HEK293 (cell line): ENCODE measurements at regions not wholly inside any gene's neighbourhood (a gene's known extent, or its start where the extent isn't known, plus 50 kb on each side); places are given as distances from the start of the nearest gene placed in this dataset.

Experiments
- CTCF ChIA-PET: fragments of 350-600 bp; formaldehyde crosslinking; extraction: SDS; loops from one replicate; lab custom pipeline; 2021; ENCODE audit warnings: antibody characterized with exemption; lab: Yijun Ruan, JAX
- POLR2A ChIA-PET: fragments of 300-600 bp; formaldehyde crosslinking; extraction: SDS; loops from one replicate; lab custom pipeline; 2020; ENCODE audit warnings: antibody characterized with exemption, inconsistent platforms; lab: Yijun Ruan, JAX
- H3K27ac ChIP-seq: fragments of 200-500 bp; sonication (Bioruptor generic); 2 replicates; pipeline ENCODE4 v1.5.1; 2014; ENCODE audit warnings: low read depth, low read length, control low read depth, inconsistent platforms; ENCODE audit errors: extremely low read depth
- H3K36me3 ChIP-seq, 2 experiments: fragments of 200-500 bp in 1 of 2; sonication (Bioruptor generic) in 1 of 2; 1 replicate in 1 of 2; 2 replicates in 1 of 2; pipeline ENCODE4 v1.5.1; 2014 to 2017; ENCODE audit warnings: inconsistent platforms in 2 of 2, low read length in 2 of 2; ENCODE audit not compliant: control insufficient read depth in 2 of 2, insufficient read depth in 1 of 2
- H3K4me1 ChIP-seq: fragments of 200-500 bp; sonication (Bioruptor generic); 2 replicates; pipeline ENCODE4 v1.5.1; 2014; ENCODE audit warnings: mild to moderate bottlenecking, low read length, inconsistent platforms; ENCODE audit not compliant: control insufficient read depth, insufficient read depth
- H3K4me3 ChIP-seq: 2 replicates; pipeline ENCODE4 v1.5.1; 2011; ENCODE audit warnings: low read depth, mild to moderate bottlenecking, control low read depth, low read length, moderate library complexity
- H3K9me3 ChIP-seq: fragments of 200-500 bp; sonication (Bioruptor generic); 2 replicates; pipeline ENCODE4 v1.5.1; 2014; ENCODE audit warnings: low read depth, low read length, inconsistent platforms; ENCODE audit not compliant: control insufficient read depth, insufficient read depth
- GFI1B ChIP-seq: fragments of 450-650 bp; formaldehyde crosslinking; IDR thresholded peaks from 2 replicates; pipeline ENCODE4 v1.5.1; 2016; ENCODE audit warnings: missing biosample characterization, missing genetic modification characterization
- GLI4 ChIP-seq: fragments of 450-650 bp; formaldehyde crosslinking; IDR thresholded peaks from 2 replicates; pipeline ENCODE4 v1.5.1; 2016; ENCODE audit warnings: missing biosample characterization, missing genetic modification characterization
- HOXA7 ChIP-seq: sonication (generic); formaldehyde crosslinking; IDR thresholded peaks from 2 replicates; pipeline ENCODE4 v1.8.1; 2022; ENCODE audit warnings: missing genetic modification reagents, borderline replicate concordance
- HOXC10 ChIP-seq: sonication (generic); formaldehyde crosslinking; IDR thresholded peaks from 2 replicates; pipeline ENCODE4 v1.8.1; 2023; ENCODE audit warnings: mild to moderate bottlenecking, missing genetic modification reagents
- KLF1 ChIP-seq: fragments of 450-650 bp; formaldehyde crosslinking; IDR thresholded peaks from 2 replicates; pipeline ENCODE4 v1.5.1; 2016; ENCODE audit warnings: missing biosample characterization, missing genetic modification characterization
- KLF16 ChIP-seq: fragments of 450-650 bp; formaldehyde crosslinking; IDR thresholded peaks from 2 replicates; pipeline ENCODE4 v1.5.1; 2017; ENCODE audit warnings: missing biosample characterization, missing genetic modification characterization
- SETDB1 ChIP-seq: IDR thresholded peaks from one replicate; pipeline ENCODE4 v1.6.1; 2017; ENCODE audit warnings: mild to moderate bottlenecking, low read length, moderate library complexity, mixed read lengths; ENCODE audit not compliant: insufficient read length
- SP2 ChIP-seq: fragments of 450-650 bp; formaldehyde crosslinking; IDR thresholded peaks from 2 replicates; pipeline ENCODE4 v1.5.1; 2016; ENCODE audit warnings: missing biosample characterization, missing genetic modification characterization
- SP7 ChIP-seq: fragments of 450-650 bp; formaldehyde crosslinking; IDR thresholded peaks from 2 replicates; pipeline ENCODE4 v1.5.1; 2016; ENCODE audit warnings: missing biosample characterization, missing genetic modification characterization
- TCF7L2 ChIP-seq: IDR thresholded peaks from 2 replicates; pipeline ENCODE4 v1.6.1; 2011; ENCODE audit warnings: low read depth, mild to moderate bottlenecking, inconsistent platforms, low read length, moderate library complexity, borderline replicate concordance
- WT1 ChIP-seq: fragments of 450-650 bp; formaldehyde crosslinking; IDR thresholded peaks from 2 replicates; pipeline ENCODE4 v1.5.1; 2016; ENCODE audit warnings: missing biosample characterization, missing genetic modification characterization
- ZFHX2 ChIP-seq: fragments of 450-650 bp; formaldehyde crosslinking; conservative IDR thresholded peaks from 2 replicates; pipeline ENCODE4 v1.5.1; 2016; ENCODE audit warnings: missing biosample characterization, missing genetic modification characterization
- ZFP3 ChIP-seq: fragments of 450-650 bp; formaldehyde crosslinking; IDR thresholded peaks from 2 replicates; pipeline ENCODE4 v1.5.1; 2016; ENCODE audit warnings: low read depth, missing biosample characterization, missing genetic modification characterization
- ZNF112 ChIP-seq: fragments of 450-650 bp; formaldehyde crosslinking; IDR thresholded peaks from 2 replicates; pipeline ENCODE4 v1.5.0; 2017; ENCODE audit warnings: missing biosample characterization, missing genetic modification characterization
- ZNF114 ChIP-seq: fragments of 450-650 bp; formaldehyde crosslinking; IDR thresholded peaks from 2 replicates; pipeline ENCODE4 v1.5.0; 2017; ENCODE audit warnings: missing biosample characterization, missing genetic modification characterization
- ZNF302 ChIP-seq: fragments of 450-650 bp; formaldehyde crosslinking; IDR thresholded peaks from 2 replicates; pipeline ENCODE4 v1.5.1; 2016; ENCODE audit warnings: missing biosample characterization, missing genetic modification characterization, low read depth
- ZNF335 ChIP-seq: fragments of 450-650 bp; formaldehyde crosslinking; conservative IDR thresholded peaks from 2 replicates; pipeline ENCODE4 v1.5.1; 2016; ENCODE audit warnings: missing biosample characterization, missing genetic modification characterization
- ZNF354C ChIP-seq: fragments of 450-650 bp; formaldehyde crosslinking; IDR thresholded peaks from 2 replicates; pipeline ENCODE4 v1.5.1; 2016; ENCODE audit warnings: missing biosample characterization, missing genetic modification characterization, low read depth, borderline replicate concordance
- ZNF521 ChIP-seq: fragments of 450-650 bp; formaldehyde crosslinking; IDR thresholded peaks from 2 replicates; pipeline ENCODE4 v1.5.1; 2017; ENCODE audit warnings: missing biosample characterization, mild to moderate bottlenecking, missing genetic modification characterization
- ZNF549 ChIP-seq: fragments of 450-650 bp; IDR thresholded peaks from 2 replicates; pipeline ENCODE4 v1.5.1; 2018; ENCODE audit warnings: missing biosample characterization, missing genetic modification characterization, mild to moderate bottlenecking, inconsistent platforms, moderate library complexity
- ZNF623 ChIP-seq: fragments of 450-650 bp; formaldehyde crosslinking; IDR thresholded peaks from 2 replicates; pipeline ENCODE4 v1.5.1; 2016; ENCODE audit warnings: missing biosample characterization, missing genetic modification characterization
- ZNF654 ChIP-seq: fragments of 450-650 bp; formaldehyde crosslinking; IDR thresholded peaks from 2 replicates; pipeline ENCODE4 v1.5.1; 2016; ENCODE audit warnings: low read depth, missing biosample characterization, missing genetic modification characterization
- ZNF677 ChIP-seq: fragments of 450-650 bp; IDR thresholded peaks from 2 replicates; pipeline ENCODE4 v1.5.0; 2018; ENCODE audit warnings: missing biosample characterization, mild to moderate bottlenecking, missing genetic modification characterization, moderate library complexity
- ZNF830 ChIP-seq: fragments of 450-650 bp; IDR thresholded peaks from 2 replicates; pipeline ENCODE4 v1.5.0; 2018; ENCODE audit warnings: missing biosample characterization, missing genetic modification characterization, low read depth, mild to moderate bottlenecking, moderate library complexity
- ZNF837 ChIP-seq: fragments of 450-650 bp; formaldehyde crosslinking; IDR thresholded peaks from 2 replicates; pipeline ENCODE4 v1.5.1; 2016; ENCODE audit warnings: missing biosample characterization, missing genetic modification characterization
- TF ChIP-seq, protein P1 (sequence below): fragments of 450-650 bp; formaldehyde crosslinking; IDR thresholded peaks from 2 replicates; pipeline ENCODE4 v1.5.1; 2016; ENCODE audit warnings: missing biosample characterization, missing genetic modification characterization, low read depth
- TF ChIP-seq, protein P2 (sequence below): fragments of 450-650 bp; formaldehyde crosslinking; IDR thresholded peaks from 2 replicates; pipeline ENCODE4 v1.5.1; 2016; ENCODE audit warnings: missing biosample characterization, missing genetic modification characterization, low read depth
- TF ChIP-seq, protein P3 (sequence below): IDR thresholded peaks from 2 replicates; pipeline ENCODE4 v1.6.1; 2011; ENCODE audit warnings: mild to moderate bottlenecking, low read depth, low read length, borderline replicate concordance
- TF ChIP-seq, protein P4 (sequence below): fragments of 450-650 bp; formaldehyde crosslinking; IDR thresholded peaks from 2 replicates; pipeline ENCODE4 v1.5.1; 2017; ENCODE audit warnings: missing biosample characterization, missing genetic modification characterization
- TF ChIP-seq, protein P5 (sequence below): fragments of 450-650 bp; formaldehyde crosslinking; IDR thresholded peaks from 2 replicates; pipeline ENCODE4 v1.5.1; 2017; ENCODE audit warnings: missing biosample characterization, missing genetic modification characterization

DNA sequence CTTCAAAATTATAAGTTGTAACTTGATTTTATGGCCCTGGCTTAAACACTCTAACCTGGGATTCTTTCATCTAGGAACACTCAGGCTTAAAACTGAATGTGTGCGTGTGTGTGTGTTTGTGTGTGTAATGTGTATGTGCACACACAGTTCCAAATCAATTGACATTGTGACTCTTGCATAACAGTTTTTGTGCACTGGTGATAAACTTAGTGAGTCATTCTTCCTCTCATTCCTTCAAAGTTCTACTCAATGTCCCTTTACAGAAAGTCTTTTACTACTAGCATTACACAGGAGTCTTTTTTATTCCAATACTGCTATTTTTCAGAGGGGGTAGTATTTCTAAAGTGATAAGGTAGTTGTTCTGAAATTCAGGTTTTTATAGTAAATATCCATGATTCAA lies 943.6 kb downstream of the KCNT2 start:
- H3K36me3 ChIP-seq = no peaks in the 10 kb centered on the region
- no peaks in the 10 kb centered on the region for H3K4me1 ChIP-seq
- CTCF ChIA-PET = no interaction called here
- no peak overlapping the region for H3K27ac ChIP-seq
- H3K4me3 ChIP-seq = no peak overlapping the region
- TF ChIP-seq SETDB1 (no peak), ZNF654 (no peak), ZNF112 (tag by site-specific recombination) (no peak), ZNF677 (tag by site-specific recombination) (no peak), ZNF302 (no peak), KLF1 (tag by site-specific recombination) (no peak), WT1 (tag by site-specific recombination) (no peak), ZNF335 (tag by site-specific recombination) (no peak), HOXA7 (CRISPR knock-in tag) (no peak), ZFP3 (no peak), ZNF521 (tag by site-specific recombination) (no peak), SP2 (tag by site-specific recombination) (no peak), HOXC10 (no peak), ZNF623 (tag by site-specific recombination) (no peak)
- TF ChIP-seq, protein P1, sequence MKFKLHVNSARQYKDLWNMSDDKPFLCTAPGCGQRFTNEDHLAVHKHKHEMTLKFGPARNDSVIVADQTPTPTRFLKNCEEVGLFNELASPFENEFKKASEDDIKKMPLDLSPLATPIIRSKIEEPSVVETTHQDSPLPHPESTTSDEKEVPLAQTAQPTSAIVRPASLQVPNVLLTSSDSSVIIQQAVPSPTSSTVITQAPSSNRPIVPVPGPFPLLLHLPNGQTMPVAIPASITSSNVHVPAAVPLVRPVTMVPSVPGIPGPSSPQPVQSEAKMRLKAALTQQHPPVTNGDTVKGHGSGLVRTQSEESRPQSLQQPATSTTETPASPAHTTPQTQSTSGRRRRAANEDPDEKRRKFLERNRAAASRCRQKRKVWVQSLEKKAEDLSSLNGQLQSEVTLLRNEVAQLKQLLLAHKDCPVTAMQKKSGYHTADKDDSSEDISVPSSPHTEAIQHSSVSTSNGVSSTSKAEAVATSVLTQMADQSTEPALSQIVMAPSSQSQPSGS (tag by site-specific recombination) = no peak
- TF ChIP-seq, protein P2, sequence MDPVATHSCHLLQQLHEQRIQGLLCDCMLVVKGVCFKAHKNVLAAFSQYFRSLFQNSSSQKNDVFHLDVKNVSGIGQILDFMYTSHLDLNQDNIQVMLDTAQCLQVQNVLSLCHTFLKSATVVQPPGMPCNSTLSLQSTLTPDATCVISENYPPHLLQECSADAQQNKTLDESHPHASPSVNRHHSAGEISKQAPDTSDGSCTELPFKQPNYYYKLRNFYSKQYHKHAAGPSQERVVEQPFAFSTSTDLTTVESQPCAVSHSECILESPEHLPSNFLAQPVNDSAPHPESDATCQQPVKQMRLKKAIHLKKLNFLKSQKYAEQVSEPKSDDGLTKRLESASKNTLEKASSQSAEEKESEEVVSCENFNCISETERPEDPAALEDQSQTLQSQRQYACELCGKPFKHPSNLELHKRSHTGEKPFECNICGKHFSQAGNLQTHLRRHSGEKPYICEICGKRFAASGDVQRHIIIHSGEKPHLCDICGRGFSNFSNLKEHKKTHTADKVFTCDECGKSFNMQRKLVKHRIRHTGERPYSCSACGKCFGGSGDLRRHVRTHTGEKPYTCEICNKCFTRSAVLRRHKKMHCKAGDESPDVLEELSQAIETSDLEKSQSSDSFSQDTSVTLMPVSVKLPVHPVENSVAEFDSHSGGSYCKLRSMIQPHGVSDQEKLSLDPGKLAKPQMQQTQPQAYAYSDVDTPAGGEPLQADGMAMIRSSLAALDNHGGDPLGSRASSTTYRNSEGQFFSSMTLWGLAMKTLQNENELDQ (tag by site-specific recombination) = no peak
- TF ChIP-seq, protein P3, sequence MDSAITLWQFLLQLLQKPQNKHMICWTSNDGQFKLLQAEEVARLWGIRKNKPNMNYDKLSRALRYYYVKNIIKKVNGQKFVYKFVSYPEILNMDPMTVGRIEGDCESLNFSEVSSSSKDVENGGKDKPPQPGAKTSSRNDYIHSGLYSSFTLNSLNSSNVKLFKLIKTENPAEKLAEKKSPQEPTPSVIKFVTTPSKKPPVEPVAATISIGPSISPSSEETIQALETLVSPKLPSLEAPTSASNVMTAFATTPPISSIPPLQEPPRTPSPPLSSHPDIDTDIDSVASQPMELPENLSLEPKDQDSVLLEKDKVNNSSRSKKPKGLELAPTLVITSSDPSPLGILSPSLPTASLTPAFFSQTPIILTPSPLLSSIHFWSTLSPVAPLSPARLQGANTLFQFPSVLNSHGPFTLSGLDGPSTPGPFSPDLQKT = no peak
- TF ChIP-seq, protein P4, sequence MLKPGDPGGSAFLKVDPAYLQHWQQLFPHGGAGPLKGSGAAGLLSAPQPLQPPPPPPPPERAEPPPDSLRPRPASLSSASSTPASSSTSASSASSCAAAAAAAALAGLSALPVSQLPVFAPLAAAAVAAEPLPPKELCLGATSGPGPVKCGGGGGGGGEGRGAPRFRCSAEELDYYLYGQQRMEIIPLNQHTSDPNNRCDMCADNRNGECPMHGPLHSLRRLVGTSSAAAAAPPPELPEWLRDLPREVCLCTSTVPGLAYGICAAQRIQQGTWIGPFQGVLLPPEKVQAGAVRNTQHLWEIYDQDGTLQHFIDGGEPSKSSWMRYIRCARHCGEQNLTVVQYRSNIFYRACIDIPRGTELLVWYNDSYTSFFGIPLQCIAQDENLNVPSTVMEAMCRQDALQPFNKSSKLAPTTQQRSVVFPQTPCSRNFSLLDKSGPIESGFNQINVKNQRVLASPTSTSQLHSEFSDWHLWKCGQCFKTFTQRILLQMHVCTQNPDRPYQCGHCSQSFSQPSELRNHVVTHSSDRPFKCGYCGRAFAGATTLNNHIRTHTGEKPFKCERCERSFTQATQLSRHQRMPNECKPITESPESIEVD (tag by site-specific recombination) = no peak
- POLR2A ChIA-PET = no interaction called here
- H3K9me3 ChIP-seq = no peaks in the 10 kb centered on the region

DNA sequence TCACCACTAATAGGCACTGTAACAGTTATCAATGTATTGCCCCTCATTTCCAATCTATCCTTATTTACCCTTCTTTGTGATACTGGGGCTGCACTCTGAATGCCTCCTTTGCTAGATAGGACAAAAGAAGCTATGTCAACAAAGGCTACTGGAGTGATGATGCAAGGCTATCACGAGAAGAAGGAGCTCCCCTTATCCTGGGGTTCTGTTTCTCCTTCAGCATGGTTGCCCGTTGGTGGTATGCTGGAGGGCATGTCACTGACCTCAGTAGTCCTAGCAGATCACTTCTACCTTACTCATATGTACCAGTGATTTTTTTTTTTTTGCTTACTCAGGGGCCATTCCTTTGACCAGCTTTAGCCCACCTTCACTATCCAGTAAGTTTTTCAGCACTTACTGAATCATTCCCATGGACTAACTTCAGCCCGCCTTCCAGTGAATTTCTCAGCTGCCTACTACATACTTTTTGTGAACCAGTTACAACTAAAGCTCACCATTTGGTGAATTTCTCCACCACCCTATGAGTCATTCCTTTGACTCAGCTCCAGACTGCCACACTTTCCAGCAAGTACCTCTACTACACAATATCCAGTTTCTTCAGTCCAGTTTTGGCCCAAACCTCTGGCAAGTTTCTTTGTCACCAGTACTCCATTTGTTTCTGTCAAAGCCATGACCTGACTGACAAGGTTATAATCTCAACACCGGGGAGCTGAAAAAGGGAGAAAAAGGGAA lies 944.5 kb downstream of the KCNT2 start:
- CTCF ChIA-PET = no interaction called here
- TF ChIP-seq ZNF837 (tag by site-specific recombination) (no peak), ZNF114 (tag by site-specific recombination) (no peak), ZNF354C (tag by site-specific recombination) (no peak), ZFHX2 (tag by site-specific recombination) (no peak), GFI1B (tag by site-specific recombination) (no peak), ZNF549 (tag by site-specific recombination) (no peak), SP7 (tag by site-specific recombination) (no peak), TCF7L2 (no peak), GLI4 (tag by site-specific recombination) (no peak), SP2 (tag by site-specific recombination) (no peak), ZNF830 (tag by site-specific recombination) (no peak), KLF16 (tag by site-specific recombination) (no peak)
- TF ChIP-seq, protein P5, sequence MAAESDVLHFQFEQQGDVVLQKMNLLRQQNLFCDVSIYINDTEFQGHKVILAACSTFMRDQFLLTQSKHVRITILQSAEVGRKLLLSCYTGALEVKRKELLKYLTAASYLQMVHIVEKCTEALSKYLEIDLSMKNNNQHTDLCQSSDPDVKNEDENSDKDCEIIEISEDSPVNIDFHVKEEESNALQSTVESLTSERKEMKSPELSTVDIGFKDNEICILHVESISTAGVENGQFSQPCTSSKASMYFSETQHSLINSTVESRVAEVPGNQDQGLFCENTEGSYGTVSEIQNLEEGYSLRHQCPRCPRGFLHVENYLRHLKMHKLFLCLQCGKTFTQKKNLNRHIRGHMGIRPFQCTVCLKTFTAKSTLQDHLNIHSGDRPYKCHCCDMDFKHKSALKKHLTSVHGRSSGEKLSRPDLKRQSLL = no peak

More for the DNA sequence above, 944.5 kb downstream of the KCNT2 start:
- no peaks in the 10 kb centered on the region for H3K4me1 ChIP-seq
- H3K36me3 ChIP-seq = no peaks in the 10 kb centered on the region
- H3K27ac ChIP-seq = no peak overlapping the region
- no peaks in the 10 kb centered on the region for H3K9me3 ChIP-seq
- POLR2A ChIA-PET = no interaction called here
- no peak overlapping the region for H3K4me3 ChIP-seq
